Dendritic cell treated with granulocyte-macrophage colony-stimulating factor and Interleukin-4, amounts not matched to agents 40 ng/mL and 50 ng/mL, for 4 days (primary cell): ENCODE measurements at regions not wholly inside any gene's neighbourhood (a gene's known extent, or its start where the extent isn't known, plus 50 kb on each side); places are given as distances from the start of the nearest gene placed in this dataset.
"Not testable (repeated sequence)": the region's sequence is repeated elsewhere in the genome, so short reads cannot be mapped to it uniquely, and the experiment has no call there.

Source experiments
- H3K27ac Mint-ChIP-seq: one replicate; pipeline ENCODE4 v1.8.0; 2022; ENCODE audit warnings: mild to moderate bottlenecking, mixed read lengths
- H3K27me3 Mint-ChIP-seq: one replicate; pipeline ENCODE4 v1.8.0; 2022; ENCODE audit warnings: mild to moderate bottlenecking, mixed read lengths
- H3K36me3 Mint-ChIP-seq: one replicate; pipeline ENCODE4 v1.8.0; 2022; ENCODE audit warnings: low read depth, mixed read lengths
- H3K4me1 Mint-ChIP-seq: one replicate; pipeline ENCODE4 v1.8.0; 2022; ENCODE audit warnings: low read depth, mixed read lengths
- H3K4me3 Mint-ChIP-seq: one replicate; pipeline ENCODE4 v1.8.0; 2022; ENCODE audit warnings: mild to moderate bottlenecking, moderate library complexity, mixed read lengths
- H3K9me3 Mint-ChIP-seq: one replicate; pipeline ENCODE4 v1.8.0; 2022; ENCODE audit warnings: mixed read lengths
- intact Hi-C: fragments of 100-400 bp; cut with micrococcal nuclease; formaldehyde crosslinking; loops from one replicate; pipeline ENCODE4 v1.15.0; 2022

DNA sequence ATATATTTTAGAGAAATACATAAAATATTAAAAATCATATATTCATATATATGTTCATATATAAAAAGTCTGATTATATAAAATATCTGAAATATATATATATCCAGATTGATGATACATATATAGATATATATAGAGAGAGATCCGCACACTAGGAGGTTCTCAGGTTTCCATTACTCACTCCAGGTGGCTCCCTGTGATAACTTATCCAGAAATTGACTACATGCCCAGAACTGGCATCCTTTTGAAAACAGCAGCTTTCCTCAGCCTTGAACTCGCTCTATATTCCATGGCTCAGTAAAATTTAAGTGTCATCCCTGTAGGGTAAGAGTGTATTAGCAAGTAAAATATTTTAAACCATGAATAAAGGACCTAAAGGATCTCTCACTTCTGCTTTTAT, 206.8 kb downstream of the TINAG start:
- Mint-ChIP-seq H3K4me3 (no peak overlapping the region), H3K4me1 (no peaks in the 10 kb centered on the region), H3K36me3 (no peaks in the 10 kb centered on the region), H3K27me3 (no peaks in the 10 kb centered on the region), H3K27ac (no peak overlapping the region), H3K9me3 (peaks cover under 1% of the 10 kb centered on the region)
- intact Hi-C loops: no loop called here

DNA sequence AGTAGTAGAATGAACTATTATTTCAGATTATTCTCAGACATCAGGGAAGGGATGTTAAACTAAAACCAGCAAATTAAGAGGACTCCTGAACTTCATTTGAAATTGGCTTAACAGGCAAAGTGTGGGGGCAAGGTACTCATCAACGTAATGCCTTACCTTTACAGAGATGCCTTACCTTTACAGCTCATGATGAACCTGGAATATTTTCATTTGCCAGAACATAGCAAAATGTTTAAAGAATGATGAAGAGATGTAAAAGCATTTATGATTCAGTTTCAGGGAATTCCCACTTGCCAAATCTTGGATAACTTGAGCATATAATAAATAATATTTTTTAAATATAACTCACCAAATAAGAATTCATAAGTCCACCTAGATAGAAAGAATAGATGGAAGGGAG, 207.5 kb downstream of the TINAG start:
- intact Hi-C loops: no loop called here
- no peak overlapping the region for H3K4me3 Mint-ChIP-seq
- H3K36me3 Mint-ChIP-seq: no peaks in the 10 kb centered on the region
- H3K9me3 Mint-ChIP-seq: peaks cover 7% of the 10 kb centered on the region
- H3K27ac Mint-ChIP-seq: no peak overlapping the region
- no peaks in the 10 kb centered on the region for H3K4me1 Mint-ChIP-seq
- H3K27me3 Mint-ChIP-seq: no peaks in the 10 kb centered on the region

DNA sequence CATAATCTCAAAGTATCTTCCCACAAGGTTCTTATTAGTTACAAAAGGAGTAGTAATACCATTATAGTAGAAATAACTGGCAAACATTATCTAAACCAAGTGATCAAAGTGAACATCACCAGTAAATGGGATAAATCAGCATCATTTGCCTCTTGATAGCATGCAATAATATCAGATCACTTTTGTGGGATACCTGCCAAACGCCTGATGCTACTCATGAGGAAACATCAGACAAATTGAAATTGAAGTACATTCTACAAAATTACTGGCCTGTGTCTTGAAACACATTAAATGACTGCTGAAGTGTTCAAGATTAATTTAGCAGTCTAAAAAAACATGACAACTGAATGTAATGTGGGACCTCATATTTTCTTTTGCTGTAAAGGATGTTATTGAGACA, 208.1 kb downstream of the TINAG start:
- Mint-ChIP-seq H3K27ac (no peak overlapping the region), H3K4me3 (no peak overlapping the region), H3K27me3 (no peaks in the 10 kb centered on the region), H3K4me1 (no peaks in the 10 kb centered on the region), H3K9me3 (peaks cover 13% of the 10 kb centered on the region), H3K36me3 (no peaks in the 10 kb centered on the region)
- intact Hi-C loops: no loop called here

DNA sequence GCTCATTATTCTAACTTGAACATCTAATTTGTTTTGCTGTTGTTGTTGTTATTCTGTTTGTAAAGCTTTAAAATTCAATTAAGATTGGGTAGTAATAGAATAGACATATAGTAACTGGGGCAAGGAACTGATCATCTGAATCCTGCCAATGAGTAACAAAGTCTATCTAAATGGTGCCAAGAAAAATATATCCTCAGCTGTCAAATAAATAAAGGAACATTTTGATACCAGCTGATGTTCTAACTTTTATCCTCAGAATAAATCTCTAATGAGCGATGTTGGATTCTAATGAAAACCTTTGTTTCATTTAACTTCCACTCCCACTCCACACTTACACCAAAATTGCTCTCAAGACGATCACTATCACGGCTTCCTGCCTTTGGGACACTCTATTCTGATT, 210.9 kb downstream of the TINAG start:
- H3K4me1 Mint-ChIP-seq: no peaks in the 10 kb centered on the region
- no peak overlapping the region for H3K27ac Mint-ChIP-seq
- H3K9me3 Mint-ChIP-seq: peaks cover 14% of the 10 kb centered on the region
- no peak overlapping the region for H3K4me3 Mint-ChIP-seq
- no peaks in the 10 kb centered on the region for H3K36me3 Mint-ChIP-seq
- intact Hi-C loops: no loop called here
- H3K27me3 Mint-ChIP-seq: no peaks in the 10 kb centered on the region

DNA sequence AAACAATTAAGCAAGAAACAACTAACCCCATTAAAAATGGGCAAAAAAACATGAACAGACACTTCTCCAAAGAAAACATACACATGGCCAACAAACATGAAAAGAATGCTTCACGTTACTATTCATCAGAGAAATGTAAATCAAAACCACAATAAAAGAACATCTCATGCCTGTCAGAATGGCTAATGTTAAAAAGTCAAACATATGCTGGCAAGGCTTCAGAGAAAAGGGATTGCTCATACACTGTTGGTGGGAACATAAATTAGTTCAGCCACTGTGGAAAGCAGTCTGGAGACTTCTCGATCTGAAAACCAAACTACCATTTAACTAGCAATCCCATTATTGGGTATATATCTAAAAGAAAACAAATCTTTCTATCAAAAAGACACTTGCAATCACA, 217.5 kb downstream of the TINAG start:
- intact Hi-C loops: no loop called here
- H3K4me1 Mint-ChIP-seq: no peaks in the 10 kb centered on the region
- no peak overlapping the region for H3K27ac Mint-ChIP-seq
- peaks cover 29% of the 10 kb centered on the region for H3K9me3 Mint-ChIP-seq
- no peaks in the 10 kb centered on the region for H3K36me3 Mint-ChIP-seq
- H3K27me3 Mint-ChIP-seq: no peaks in the 10 kb centered on the region
- no peak overlapping the region for H3K4me3 Mint-ChIP-seq

DNA sequence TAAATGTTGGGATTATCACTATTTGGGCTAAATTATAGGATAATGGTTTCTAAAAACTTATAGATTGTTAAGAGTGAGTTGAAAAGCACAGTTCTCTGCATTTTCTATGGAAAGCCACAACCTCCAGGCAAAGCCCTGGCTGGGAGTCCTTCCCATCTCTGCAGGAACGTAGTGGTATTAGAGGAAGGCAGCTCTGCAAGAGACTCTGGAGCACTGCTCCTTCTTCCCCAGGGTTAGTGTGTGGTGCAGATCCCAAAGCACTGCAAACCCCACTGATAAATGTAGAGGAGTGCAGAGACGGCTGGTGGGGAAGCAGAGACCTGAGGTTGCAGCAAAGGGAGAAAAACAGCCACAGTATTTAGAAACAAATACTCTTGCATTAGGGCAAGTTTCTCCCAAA, 225.3 kb downstream of the TINAG start:
- Mint-ChIP-seq H3K4me1 (no peaks in the 10 kb centered on the region), H3K27me3 (no peaks in the 10 kb centered on the region), H3K4me3 (no peak overlapping the region), H3K9me3 (peaks cover 19% of the 10 kb centered on the region), H3K27ac (no peak overlapping the region), H3K36me3 (no peaks in the 10 kb centered on the region)
- intact Hi-C loops: no loop called here

DNA sequence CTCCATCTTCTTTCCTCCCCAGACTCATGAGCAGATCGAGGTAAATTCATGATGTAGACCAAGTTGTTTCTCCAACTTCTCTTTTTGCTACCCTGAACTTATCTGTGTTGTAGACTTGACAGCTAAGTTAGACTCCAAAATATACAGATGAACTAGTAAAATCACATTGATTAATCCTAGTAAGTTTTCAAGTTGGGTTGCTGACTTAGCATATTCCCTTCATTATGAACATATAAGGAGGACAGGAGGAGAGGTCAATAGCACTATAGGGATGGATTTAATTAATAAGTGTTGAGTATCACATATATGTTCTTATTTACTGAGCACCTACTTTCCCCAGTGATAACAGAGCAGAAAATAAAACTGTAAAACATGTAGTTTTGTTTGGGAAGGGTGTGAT, 227.3 kb downstream of the TINAG start:
- intact Hi-C loops: no loop called here
- H3K4me1 Mint-ChIP-seq: no peaks in the 10 kb centered on the region
- peaks cover 4% of the 10 kb centered on the region for H3K9me3 Mint-ChIP-seq
- H3K27ac Mint-ChIP-seq: no peak overlapping the region
- no peak overlapping the region for H3K4me3 Mint-ChIP-seq
- H3K27me3 Mint-ChIP-seq: no peaks in the 10 kb centered on the region
- no peaks in the 10 kb centered on the region for H3K36me3 Mint-ChIP-seq

DNA sequence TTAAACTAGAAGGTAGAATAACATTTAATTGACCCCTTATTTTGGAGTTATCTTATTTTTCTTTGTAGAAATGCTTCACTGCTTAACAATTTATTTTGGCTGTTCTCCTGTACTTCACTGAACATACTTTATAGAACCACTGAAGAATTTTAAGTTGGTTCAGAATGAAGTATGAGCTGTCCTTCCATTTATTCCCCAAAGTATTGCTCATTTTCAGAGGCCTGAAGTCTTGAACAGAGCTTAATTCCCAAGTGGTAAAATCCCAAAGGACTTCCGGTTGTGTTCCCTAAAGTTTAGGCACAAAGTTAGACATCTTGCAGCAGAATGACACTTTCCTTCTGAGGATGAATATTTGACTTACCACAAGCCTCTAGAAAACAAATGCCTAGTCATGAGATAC, 233.3 kb downstream of the TINAG start:
- intact Hi-C loops: no loop called here
- Mint-ChIP-seq H3K4me3 (no peak overlapping the region), H3K27me3 (no peaks in the 10 kb centered on the region), H3K4me1 (no peaks in the 10 kb centered on the region), H3K36me3 (no peaks in the 10 kb centered on the region), H3K27ac (no peak overlapping the region), H3K9me3 (peaks cover 11% of the 10 kb centered on the region)

DNA sequence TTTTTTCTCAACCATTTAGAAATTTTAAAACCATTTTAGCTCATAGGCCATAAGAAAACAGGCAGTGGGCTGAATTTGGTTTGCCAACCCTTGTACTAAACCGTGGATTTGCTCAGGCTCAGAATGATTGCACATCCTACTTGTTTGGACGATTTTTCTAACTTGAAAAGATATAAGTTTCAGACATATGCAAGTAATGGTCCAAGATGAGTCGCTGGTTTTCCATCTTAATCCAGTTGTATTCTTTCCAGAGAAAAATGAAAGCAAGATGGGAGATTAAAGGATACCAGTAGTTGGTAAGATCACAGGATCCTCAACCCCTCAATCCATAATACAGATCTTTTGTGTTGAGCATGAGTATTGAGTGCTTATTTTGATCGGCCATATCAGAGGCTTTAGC, 250.9 kb downstream of the TINAG start:
- Mint-ChIP-seq H3K4me3 (no peak overlapping the region), H3K9me3 (peaks cover 18% of the 10 kb centered on the region), H3K27ac (no peak overlapping the region), H3K36me3 (no peaks in the 10 kb centered on the region), H3K27me3 (no peaks in the 10 kb centered on the region), H3K4me1 (no peaks in the 10 kb centered on the region)
- intact Hi-C loops: no loop called here

DNA sequence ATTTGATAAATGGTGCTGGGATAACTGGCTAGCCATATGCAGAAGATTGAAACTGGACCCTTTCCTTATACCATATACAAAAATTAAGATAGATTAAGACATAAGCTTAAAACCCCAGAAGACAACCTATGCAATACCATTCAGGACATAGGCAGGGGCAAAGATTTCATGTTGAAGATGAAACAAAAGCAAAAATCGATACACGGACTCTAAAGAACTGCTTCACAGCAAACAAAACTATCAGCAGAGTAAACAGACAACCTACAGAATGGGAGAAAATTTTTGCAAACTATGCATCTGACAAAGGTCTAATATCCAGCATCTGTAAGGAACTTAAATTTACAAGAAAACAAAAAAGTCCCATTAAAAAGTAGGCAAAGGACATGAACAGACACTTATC, 255.9 kb downstream of the TINAG start:
- H3K27ac Mint-ChIP-seq, H3K27me3 Mint-ChIP-seq, intact Hi-C loops: not testable (repeated sequence)

DNA sequence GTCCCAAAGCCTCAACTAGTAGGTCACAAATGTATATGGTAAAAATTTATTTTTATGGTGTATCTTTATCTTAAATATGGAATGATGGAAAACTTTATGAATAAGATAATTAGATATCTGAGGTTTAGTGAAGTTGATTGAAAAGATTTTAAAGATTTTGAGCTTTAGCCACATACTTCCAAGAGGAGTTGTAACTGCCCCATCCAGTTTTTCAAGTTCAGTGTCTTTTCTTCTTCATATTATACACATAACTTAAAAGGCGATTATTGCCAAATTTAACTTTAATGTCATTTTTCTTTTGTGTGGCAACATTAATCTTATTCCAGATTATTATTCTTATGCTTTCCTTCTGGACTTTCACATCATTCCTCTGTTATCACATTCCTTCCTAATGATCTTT, 266.4 kb downstream of the TINAG start:
- no peaks in the 10 kb centered on the region for H3K4me1 Mint-ChIP-seq
- peaks cover 16% of the 10 kb centered on the region for H3K9me3 Mint-ChIP-seq
- intact Hi-C loops: no loop called here
- H3K36me3 Mint-ChIP-seq: no peaks in the 10 kb centered on the region
- no peak overlapping the region for H3K4me3 Mint-ChIP-seq
- H3K27me3 Mint-ChIP-seq: no peaks in the 10 kb centered on the region
- no peak overlapping the region for H3K27ac Mint-ChIP-seq

More for the DNA sequence above, 255.9 kb downstream of the TINAG start:
- H3K9me3 Mint-ChIP-seq: peaks cover 10% of the 10 kb centered on the region
- not testable (repeated sequence) for H3K4me3 Mint-ChIP-seq, H3K36me3 Mint-ChIP-seq, H3K4me1 Mint-ChIP-seq

DNA sequence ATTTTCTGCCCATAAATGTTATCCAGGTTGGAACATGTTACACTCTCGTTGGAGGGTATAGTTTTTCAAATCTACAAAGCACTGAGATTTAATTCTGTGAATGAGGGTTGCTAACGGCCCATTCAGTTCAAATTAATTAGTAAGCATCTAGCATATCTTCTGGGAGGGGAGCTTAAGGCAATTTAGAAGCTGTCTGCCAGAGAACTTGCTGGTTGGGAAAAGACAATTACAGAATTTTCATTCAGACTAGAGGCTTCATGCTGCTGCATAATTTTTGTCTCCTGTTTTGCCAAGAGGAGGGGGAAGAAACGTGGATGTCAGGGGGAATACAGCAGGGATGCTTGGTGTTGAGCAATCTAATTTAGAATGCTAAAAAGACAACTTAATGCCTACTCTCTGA, 268.3 kb upstream of the FAM83B start:
- intact Hi-C loops: no loop called here
- Mint-ChIP-seq H3K4me3 (no peak overlapping the region), H3K36me3 (no peaks in the 10 kb centered on the region), H3K27me3 (no peaks in the 10 kb centered on the region), H3K4me1 (no peaks in the 10 kb centered on the region), H3K27ac (no peak overlapping the region), H3K9me3 (peaks cover 16% of the 10 kb centered on the region)

DNA sequence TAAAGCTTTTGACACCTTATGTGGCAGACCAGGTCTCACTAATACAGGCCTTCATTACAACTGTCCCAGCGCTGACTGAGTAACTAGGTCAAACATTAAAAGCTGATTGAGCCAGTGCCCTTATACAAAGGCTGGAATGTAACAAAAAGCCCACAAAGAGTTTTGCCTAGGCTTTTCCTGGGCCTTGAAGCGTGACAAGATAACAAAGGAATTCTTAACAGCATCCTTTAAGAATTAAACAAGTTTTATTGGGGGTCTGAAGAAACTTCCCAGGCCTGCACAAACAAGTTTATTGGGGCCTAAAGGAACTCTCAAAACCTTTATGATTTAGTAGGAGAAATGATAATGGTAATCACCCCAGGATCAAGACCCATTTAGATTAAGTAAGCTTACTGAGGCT, 267.6 kb upstream of the FAM83B start:
- H3K27ac Mint-ChIP-seq: no peak overlapping the region
- H3K9me3 Mint-ChIP-seq: peaks cover 18% of the 10 kb centered on the region
- intact Hi-C loops: no loop called here
- no peaks in the 10 kb centered on the region for H3K4me1 Mint-ChIP-seq
- H3K36me3 Mint-ChIP-seq: no peaks in the 10 kb centered on the region
- H3K27me3 Mint-ChIP-seq: no peaks in the 10 kb centered on the region
- no peak overlapping the region for H3K4me3 Mint-ChIP-seq

DNA sequence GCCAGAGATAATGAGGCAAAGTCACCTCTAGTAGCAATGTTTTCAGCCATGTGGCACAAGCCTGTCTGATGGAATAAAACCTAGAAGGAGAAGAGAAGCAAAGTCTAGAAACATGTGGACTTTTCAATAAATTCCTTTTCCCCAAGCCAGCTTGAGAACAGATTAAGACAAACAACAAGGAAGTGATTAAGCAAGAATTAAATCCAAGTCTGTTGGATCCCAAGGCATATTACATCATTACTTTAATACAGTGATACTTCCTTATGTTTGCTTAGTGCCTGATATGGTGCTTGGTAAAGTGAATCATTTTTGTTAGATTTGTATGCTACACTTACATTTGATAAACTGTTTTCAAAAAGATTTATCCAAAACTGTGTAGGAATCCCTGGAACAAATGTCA, 260.3 kb upstream of the FAM83B start:
- intact Hi-C loops: no loop called here
- Mint-ChIP-seq H3K4me1 (no peaks in the 10 kb centered on the region), H3K9me3 (peaks cover 20% of the 10 kb centered on the region), H3K4me3 (no peak overlapping the region), H3K27ac (no peak overlapping the region), H3K27me3 (no peaks in the 10 kb centered on the region), H3K36me3 (no peaks in the 10 kb centered on the region)

DNA sequence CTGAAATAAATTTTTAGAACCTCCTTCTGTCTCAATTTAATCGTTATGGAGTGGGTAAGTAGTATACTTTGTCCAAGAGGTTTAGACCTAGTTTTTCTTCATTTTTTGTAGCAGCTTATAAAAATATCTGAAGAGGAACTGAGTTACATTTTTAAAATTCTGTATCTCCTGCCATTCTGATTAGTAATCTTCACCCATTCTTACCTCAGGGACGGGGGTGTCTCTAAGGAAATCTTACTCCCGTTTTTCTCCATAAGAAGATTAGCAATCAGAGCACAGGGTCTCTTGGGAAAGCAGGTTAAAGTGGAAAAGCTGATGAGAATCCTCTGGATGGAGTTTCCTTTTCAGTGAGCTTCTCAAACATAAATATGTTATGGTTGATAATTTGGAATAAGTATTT, 259.3 kb upstream of the FAM83B start:
- intact Hi-C loops: no loop called here
- no peak overlapping the region for H3K27ac Mint-ChIP-seq
- no peak overlapping the region for H3K4me3 Mint-ChIP-seq
- H3K4me1 Mint-ChIP-seq: no peaks in the 10 kb centered on the region
- H3K36me3 Mint-ChIP-seq: no peaks in the 10 kb centered on the region
- H3K27me3 Mint-ChIP-seq: no peaks in the 10 kb centered on the region
- H3K9me3 Mint-ChIP-seq: peaks cover 16% of the 10 kb centered on the region

DNA sequence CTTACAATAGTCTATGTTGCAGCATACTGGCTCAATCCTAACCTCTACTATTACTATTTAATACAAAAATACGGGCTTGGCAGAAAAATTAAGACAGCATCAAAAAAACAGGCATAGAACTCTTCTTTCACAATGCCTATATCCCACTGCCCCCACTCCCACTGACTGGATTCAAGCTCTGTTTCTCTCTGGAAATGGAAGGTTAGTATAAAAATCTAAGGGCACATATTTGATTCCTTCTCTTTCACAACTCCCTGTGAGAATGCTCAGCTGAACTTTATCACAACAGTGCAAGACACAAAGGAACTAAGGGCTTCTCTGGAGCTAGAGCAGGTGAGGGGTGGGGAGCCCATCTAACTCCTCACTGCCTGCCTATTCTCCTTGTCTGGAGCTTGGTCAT, 258.4 kb upstream of the FAM83B start:
- intact Hi-C loops: no loop called here
- H3K4me1 Mint-ChIP-seq: no peaks in the 10 kb centered on the region
- H3K36me3 Mint-ChIP-seq: no peaks in the 10 kb centered on the region
- H3K9me3 Mint-ChIP-seq: peaks cover 11% of the 10 kb centered on the region
- no peak overlapping the region for H3K27ac Mint-ChIP-seq
- no peak overlapping the region for H3K4me3 Mint-ChIP-seq
- no peaks in the 10 kb centered on the region for H3K27me3 Mint-ChIP-seq
